Brain microvascular endothelial cell (primary cell): ENCODE measurements at regions not wholly inside any gene's neighbourhood (a gene's known extent, or its start where the extent isn't known, plus 50 kb on each side); places are given as distances from the start of the nearest gene placed in this dataset.
"Not testable (repeated sequence)": the region's sequence is repeated elsewhere in the genome, so short reads cannot be mapped to it uniquely, and the experiment has no call there.

Experiments
- DNase-seq: peaks from one replicate; pipeline ENCODE4 v3.0.0-alpha.2; 2020
- H3K27ac ChIP-seq: fragments of 250-450 bp; sonication (Bioruptor Pico); 2 replicates; pipeline ENCODE4 v1.5.1; 2020; ENCODE audit warnings: mild to moderate bottlenecking, moderate library complexity
- H3K27me3 ChIP-seq: fragments of 250-450 bp; sonication (Bioruptor Pico); replicated peaks from 2 replicates; pipeline ENCODE4 v1.5.1; 2020; ENCODE audit warnings: mild to moderate bottlenecking
- H3K36me3 ChIP-seq: fragments of 250-450 bp; sonication (Bioruptor Pico); replicated peaks from 2 replicates; pipeline ENCODE4 v1.5.1; 2020; ENCODE audit warnings: mild to moderate bottlenecking
- H3K4me3 ChIP-seq: 2 replicates; pipeline ENCODE4 v1.5.1; 2011; ENCODE audit warnings: low read depth, mild to moderate bottlenecking, control low read depth, low read length, moderate library complexity
- CTCF ChIP-seq: IDR thresholded peaks from 2 replicates; pipeline ENCODE4 v1.5.1; 2011; ENCODE audit warnings: low read depth, mild to moderate bottlenecking, moderate library complexity, low read length, control low read depth, inconsistent platforms; ENCODE audit errors: missing control alignments
- in situ Hi-C: cut with HindIII; loops from 2 replicates; pipeline ENCODE4 v1.10.0; 2017; ENCODE audit warnings: low sequenced_read_pairs, low pct_ligation_motif_present

DNA sequence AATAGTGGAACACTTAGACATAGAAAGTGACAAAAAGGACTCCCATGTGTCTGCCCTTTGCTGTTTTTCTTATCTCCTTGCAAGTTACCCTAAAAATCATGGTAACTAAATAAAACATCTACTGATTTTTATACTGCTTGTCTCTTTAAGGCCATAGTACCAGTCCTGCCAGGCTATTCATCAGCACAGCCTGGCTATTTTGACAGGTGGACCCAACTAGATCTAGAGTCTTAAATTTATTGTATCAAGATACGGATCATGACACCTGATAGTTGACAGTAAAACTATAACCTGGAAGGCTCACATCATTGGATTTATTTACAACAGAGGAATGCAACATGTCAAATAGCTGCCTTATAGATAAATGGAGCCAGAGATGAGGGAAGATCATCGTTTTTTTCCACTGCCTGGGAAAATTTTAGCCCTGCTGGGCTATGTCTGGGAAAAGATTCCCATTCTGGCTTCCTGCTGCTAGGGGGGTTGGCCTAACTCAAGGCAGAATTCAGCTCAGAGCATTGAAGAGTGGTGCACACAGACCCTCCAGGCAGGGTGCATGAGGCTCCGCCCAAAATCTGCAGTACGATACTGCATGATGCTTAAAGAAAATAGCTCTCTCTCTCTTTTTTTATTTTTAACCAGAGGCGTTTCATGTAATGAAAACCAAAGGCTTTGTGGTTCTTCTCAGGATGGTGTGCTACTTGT lies 292.0 kb upstream of the FZD8 start:
- Histone ChIP-seq H3K4me3 (no peak overlapping the region), H3K36me3 (no peaks in the 10 kb centered on the region), H3K27ac (no peak overlapping the region), H3K27me3 (no peaks in the 10 kb centered on the region)
- no peak for DNase-seq
- in situ Hi-C loops, result no loop called here
- no peak for TF ChIP-seq CTCF

DNA sequence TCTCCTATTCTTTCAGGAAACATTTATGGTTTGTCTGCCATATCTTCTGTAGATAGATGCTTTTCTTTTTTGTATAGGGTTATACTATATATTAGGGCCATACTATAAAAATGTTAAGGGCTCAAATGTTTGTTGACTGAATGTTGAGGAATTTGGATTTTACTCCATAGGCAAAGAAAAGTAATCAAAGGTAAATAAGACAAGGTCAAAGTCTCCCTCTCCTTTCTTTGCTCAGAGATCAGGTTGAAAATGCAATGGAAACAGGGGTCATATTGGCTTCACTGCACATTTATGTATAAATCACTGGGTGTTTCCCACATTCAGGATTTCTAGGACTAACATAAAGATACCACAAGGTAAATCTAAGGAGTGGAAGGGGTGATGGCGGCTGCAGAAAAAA lies 291.4 kb upstream of the FZD8 start:
- TF ChIP-seq CTCF, result no peak
- H3K27ac ChIP-seq, result no peak overlapping the region
- in situ Hi-C loops, result no loop called here
- DNase-seq, result no peak
- H3K36me3 ChIP-seq, result no peaks in the 10 kb centered on the region
- H3K27me3 ChIP-seq, result no peaks in the 10 kb centered on the region
- H3K4me3 ChIP-seq, result no peak overlapping the region

- H3K4me3 ChIP-seq, H3K27ac ChIP-seq, H3K36me3 ChIP-seq, DNase-seq, in situ Hi-C loops, H3K27me3 ChIP-seq: not testable (repeated sequence)
Observed at GRCh38 chr10:35929962-35930361, 287.9 kb upstream of the FZD8 start.

GRCh38 chr10:35928748-35929147 lies 286.7 kb upstream of the FZD8 start:
- Histone ChIP-seq H3K4me3 (no peak overlapping the region), H3K36me3 (no peaks in the 10 kb centered on the region), H3K27me3 (no peaks in the 10 kb centered on the region), H3K27ac (no peak overlapping the region)
- in situ Hi-C loops, result no loop called here
- no peak for DNase-seq
- no peak for TF ChIP-seq CTCF

GRCh38 chr10:35927990-35928488 lies 285.9 kb upstream of the FZD8 start:
- Histone ChIP-seq H3K36me3 (no peaks in the 10 kb centered on the region), H3K27me3 (no peaks in the 10 kb centered on the region), H3K27ac (no peak overlapping the region), H3K4me3 (no peak overlapping the region)
- TF ChIP-seq CTCF, result no peak
- DNase-seq, result peak; percentile 32
- in situ Hi-C loops, result no loop called here

- TF ChIP-seq CTCF, result no peak
- H3K36me3 ChIP-seq, result no peaks in the 10 kb centered on the region
- no peaks in the 10 kb centered on the region for H3K27me3 ChIP-seq
- no peak for DNase-seq
- H3K27ac ChIP-seq, result no peak overlapping the region
- in situ Hi-C loops, result no loop called here
- H3K4me3 ChIP-seq, result no peak overlapping the region
Observed at GRCh38 chr10:35927341-35927740, 285.2 kb upstream of the FZD8 start.
